Psoas muscle (tissue), 7 donors: ENCODE measurements at regions not wholly inside any gene's neighbourhood (a gene's known extent, or its start where the extent isn't known, plus 50 kb on each side); places are given as distances from the start of the nearest gene placed in this dataset.

Experiments
- ATAC-seq, 4 donors: fragments of 200-7000 bp; cut with Tn5 transposase; one replicate each; pipeline ENCODE4 v1.9.1; 2020; ENCODE audit warnings: moderate library complexity in 3 of 4, mild to moderate bottlenecking in 2 of 4
- DNase-seq, 2 donors: peaks; one replicate each; pipeline ENCODE4 v3.0.0-alpha.2; 2020
- H3K27ac ChIP-seq: fragments of 200-600 bp; one replicate; pipeline ENCODE4 v1.8.0; 2022
- H3K27me3 ChIP-seq, 3 donors: fragments of 200-600 bp in 1 of 3; one replicate each; pipeline versions ENCODE4 v1.6.1 to v1.8.0; 2013 to 2022; ENCODE audit warnings: low read length in 2 of 3, mild to moderate bottlenecking in 2 of 3, moderate library complexity in 1 of 3; ENCODE audit not compliant: insufficient read depth in 3 of 3
- H3K36me3 ChIP-seq, 2 donors: fragments of 200-600 bp in 1 of 2; one replicate each; pipeline versions ENCODE4 v1.6.1 to v1.8.0; 2013 to 2022; ENCODE audit warnings: low read depth in 1 of 2, mild to moderate bottlenecking in 1 of 2, moderate library complexity in 1 of 2; ENCODE audit not compliant: insufficient read depth in 1 of 2
- H3K4me1 ChIP-seq: fragments of 200-600 bp; one replicate; pipeline ENCODE4 v1.8.0; 2022
- H3K4me3 ChIP-seq: fragments of 200-600 bp; one replicate; pipeline ENCODE4 v1.8.0; 2022; ENCODE audit warnings: mild to moderate bottlenecking
- H3K9me3 ChIP-seq: fragments of 200-600 bp; one replicate; pipeline ENCODE4 v1.8.0; 2022
- WGBS, 3 donors: extraction: QIAGEN DNeasy Blood & Tissue Kit; methylation state at CpG; one replicate each; pipeline versions ENCODE4 v1.1.6 to v1.1.7; 2013; 5-methylcytosine and 5-hydroxymethylcytosine counted together
- intact Hi-C, 2 donors: fragments of 100-400 bp; cut with DNase I; formaldehyde crosslinking; loops; one replicate each; pipeline versions ENCODE4 v1.11.0 to v1.14.2; 2022
- TF ChIP-seq, protein P1 (sequence below): fragments of 200-600 bp; IDR thresholded peaks from one replicate; pipeline ENCODE4 v1.8.0; 2022; ENCODE audit warnings: antibody characterized with exemption
- donor health status: healthy with polysubstance abuse.
- donor health status: DM: no; HTN: no; CAD: no; lungs with moderate emphysema.
- donor health status: Bipolar disorder and iron deficiency.
- donor health status: healthy.
- donor health status: DM: yes; HTN: yes; CAD: no.
- donor health status: DM: no; HTN: no; CAD: no.
- donor health status: DM: yes; HTN: yes; CAD: no.

DNA sequence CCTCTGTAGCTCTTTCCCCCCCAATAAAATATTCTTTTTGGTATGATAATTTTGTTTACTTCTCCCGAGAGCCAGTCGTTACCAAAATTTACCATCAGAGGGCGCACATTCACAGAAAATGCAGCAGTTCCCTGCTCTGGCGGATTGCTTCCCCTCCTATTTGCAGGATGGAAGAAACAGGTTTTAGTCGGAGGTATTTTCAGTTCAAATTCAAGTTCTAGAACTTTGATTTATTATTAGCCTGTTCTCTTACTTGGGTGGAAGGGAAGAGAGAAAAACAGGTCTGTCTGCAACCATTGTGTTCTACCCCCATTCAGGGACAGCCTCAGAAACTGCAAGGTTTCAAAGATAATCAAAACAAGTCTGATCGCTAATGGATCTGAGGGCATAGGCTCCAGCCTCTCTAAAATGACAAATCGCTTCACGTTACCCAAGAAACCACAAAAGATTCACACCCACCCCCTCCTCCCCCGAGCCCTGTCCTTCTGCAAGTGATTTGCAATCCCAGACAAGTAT is 263.8 kb upstream of the RPS6KA3 start:
- TF ChIP-seq, protein P1, sequence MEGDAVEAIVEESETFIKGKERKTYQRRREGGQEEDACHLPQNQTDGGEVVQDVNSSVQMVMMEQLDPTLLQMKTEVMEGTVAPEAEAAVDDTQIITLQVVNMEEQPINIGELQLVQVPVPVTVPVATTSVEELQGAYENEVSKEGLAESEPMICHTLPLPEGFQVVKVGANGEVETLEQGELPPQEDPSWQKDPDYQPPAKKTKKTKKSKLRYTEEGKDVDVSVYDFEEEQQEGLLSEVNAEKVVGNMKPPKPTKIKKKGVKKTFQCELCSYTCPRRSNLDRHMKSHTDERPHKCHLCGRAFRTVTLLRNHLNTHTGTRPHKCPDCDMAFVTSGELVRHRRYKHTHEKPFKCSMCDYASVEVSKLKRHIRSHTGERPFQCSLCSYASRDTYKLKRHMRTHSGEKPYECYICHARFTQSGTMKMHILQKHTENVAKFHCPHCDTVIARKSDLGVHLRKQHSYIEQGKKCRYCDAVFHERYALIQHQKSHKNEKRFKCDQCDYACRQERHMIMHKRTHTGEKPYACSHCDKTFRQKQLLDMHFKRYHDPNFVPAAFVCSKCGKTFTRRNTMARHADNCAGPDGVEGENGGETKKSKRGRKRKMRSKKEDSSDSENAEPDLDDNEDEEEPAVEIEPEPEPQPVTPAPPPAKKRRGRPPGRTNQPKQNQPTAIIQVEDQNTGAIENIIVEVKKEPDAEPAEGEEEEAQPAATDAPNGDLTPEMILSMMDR, result peak; percentile 80
- Histone ChIP-seq H3K27me3 (peaks cover 0 to 39% (median 0%) of the 10 kb centered on the region in 3 donors), H3K4me1 (no peaks in the 10 kb centered on the region), H3K36me3 (no peaks in the 10 kb centered on the region), H3K9me3 (no peaks in the 10 kb centered on the region), H3K4me3 (peak overlapping the region; percentile 42), H3K27ac (no peak overlapping the region)
- WGBS, 3 donors, result 2 to 7% (median 5%) methylated on average over 9 of the region's 9 CpGs
- intact Hi-C loops, result loop anchor here in 1 of 2 donors (5.0 to 10.0 kb wide), 2 partner anchors 574 to 947 kb away; no protein-coding TSS in a partner anchor
- no peak for DNase-seq
- ATAC-seq, result peak in 2 of 4 donors; percentile 49 to 77

DNA sequence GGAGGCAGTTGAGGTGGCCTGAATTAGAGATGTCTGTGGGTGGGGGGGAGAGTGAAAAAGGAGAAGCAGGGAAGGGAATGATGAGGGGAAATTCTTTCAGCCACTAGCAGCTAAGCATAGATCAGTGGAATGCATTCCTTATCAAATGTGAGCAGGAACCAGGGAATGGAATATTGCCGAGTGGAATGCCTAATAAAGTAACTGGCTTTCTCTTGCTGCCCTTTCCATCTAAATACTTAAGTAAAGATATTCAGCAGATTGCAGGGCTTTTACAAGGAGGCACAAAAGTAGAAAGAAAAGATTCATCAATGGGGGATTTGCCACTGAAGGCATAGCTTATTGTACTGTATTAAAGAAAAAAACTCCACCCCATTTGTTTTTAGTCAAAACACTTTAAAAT is 263.0 kb upstream of the RPS6KA3 start:
- Histone ChIP-seq H3K27ac (no peak overlapping the region), H3K4me1 (no peaks in the 10 kb centered on the region), H3K9me3 (no peaks in the 10 kb centered on the region), H3K36me3 (no peaks in the 10 kb centered on the region), H3K27me3 (peaks cover 0 to 36% (median 0%) of the 10 kb centered on the region in 3 donors), H3K4me3 (no peak overlapping the region)
- DNase-seq, result no peak
- TF ChIP-seq, protein P1, result no peak
- intact Hi-C loops, result loop anchor here in 1 of 2 donors (5.0 to 10.0 kb wide), 3 partner anchors 575 to 1215 kb away; no protein-coding TSS in a partner anchor
- WGBS, 3 donors, result 37 to 53% (median 41%) methylated on average over 1 of the region's 1 CpG
- no peak for ATAC-seq

DNA sequence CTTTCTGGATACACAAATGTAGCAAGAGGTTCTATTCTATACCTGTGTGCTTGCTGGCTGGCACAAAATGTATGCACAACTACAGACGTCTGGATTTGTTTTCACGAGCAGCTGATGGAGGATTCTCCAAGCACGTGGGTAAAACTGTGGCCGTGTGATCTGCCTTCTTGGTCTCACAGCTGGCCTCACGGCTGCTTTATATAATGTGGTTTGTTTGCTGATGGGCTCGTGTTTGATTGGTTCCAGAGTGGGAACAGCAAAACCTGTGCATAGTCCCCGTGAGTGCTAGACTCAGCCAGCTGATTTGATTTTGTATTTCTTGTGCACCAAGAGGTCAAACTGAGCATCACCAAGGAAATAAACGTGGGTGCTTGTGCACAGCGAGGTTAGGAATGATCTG is 262.6 kb upstream of the RPS6KA3 start:
- peaks cover 0 to 32% (median 0%) of the 10 kb centered on the region in 3 donors for H3K27me3 ChIP-seq
- H3K4me1 ChIP-seq, result no peaks in the 10 kb centered on the region
- no peak for ATAC-seq
- intact Hi-C loops, result loop anchor here in 1 of 2 donors (10.0 kb wide), 1 partner anchor 1216 kb away; no protein-coding TSS in a partner anchor
- 24 to 31% (median 28%) methylated on average over 9 of the region's 9 CpGs for WGBS, 3 donors
- no peak overlapping the region for H3K4me3 ChIP-seq
- DNase-seq, result no peak
- H3K36me3 ChIP-seq, result no peaks in the 10 kb centered on the region
- no peaks in the 10 kb centered on the region for H3K9me3 ChIP-seq
- TF ChIP-seq, protein P1, result no peak
- H3K27ac ChIP-seq, result no peak overlapping the region

DNA sequence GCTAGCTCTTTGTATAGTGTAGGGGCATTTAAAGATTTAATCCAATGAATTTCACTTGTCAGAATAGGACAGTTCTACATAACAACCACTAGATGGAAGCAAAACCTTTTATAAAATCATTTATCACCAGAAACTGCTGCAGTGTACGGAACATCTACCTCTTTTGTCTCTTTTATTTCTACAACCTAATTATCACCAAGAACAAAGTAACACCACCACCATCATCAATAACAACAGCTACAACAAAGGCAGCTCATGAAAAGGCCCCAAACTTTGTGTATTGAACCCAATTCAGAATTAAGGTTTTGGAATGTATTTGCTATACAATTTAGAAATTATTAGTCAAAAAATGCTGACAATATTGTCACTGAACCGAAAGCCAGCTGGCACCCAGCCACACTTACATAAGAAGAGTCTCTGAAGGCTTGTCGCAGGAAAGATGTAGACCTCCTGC is 260.9 kb upstream of the RPS6KA3 start:
- no peak overlapping the region for H3K4me3 ChIP-seq
- DNase-seq, result peak in 1 of 2 donors; percentile 48
- H3K27ac ChIP-seq, result no peak overlapping the region
- H3K36me3 ChIP-seq, result no peaks in the 10 kb centered on the region
- TF ChIP-seq, protein P1, result peak; percentile 71
- H3K27me3 ChIP-seq, result peaks cover 0 to 29% (median 0%) of the 10 kb centered on the region in 3 donors
- 1 to 6% (median 2%) methylated on average over 3 of the region's 3 CpGs for WGBS, 3 donors
- no peaks in the 10 kb centered on the region for H3K4me1 ChIP-seq
- intact Hi-C loops, result loop anchor here in 1 of 2 donors (10.0 kb wide), 1 partner anchor 1217 kb away; no protein-coding TSS in a partner anchor
- ATAC-seq, result peak in 3 of 4 donors; percentile 63 to 69 (median 64)
- no peaks in the 10 kb centered on the region for H3K9me3 ChIP-seq
